ENCODE measurements at regions not wholly inside any gene's neighbourhood (a gene's known extent, or its start where the extent isn't known, plus 50 kb on each side); places are given as distances from the start of the nearest gene placed in this dataset.

- TF ChIP-seq CTCF (IDR thresholded peaks at IDR 0.05) (no peak), POLR2AphosphoS5 (IDR thresholded peaks at IDR 0.05) (no peak)
These were observed 65.0 kb upstream of the RAB18 start for GRCh38 chr10:27439101-27439500.
